ENCODE measurements at regions not wholly inside any gene's neighbourhood (a gene's known extent, or its start where the extent isn't known, plus 50 kb on each side); places are given as distances from the start of the nearest gene placed in this dataset.
"Not testable (repeated sequence)": the region's sequence is repeated elsewhere in the genome, so short reads cannot be mapped to it uniquely, and the experiment has no call there.

GRCh38 chr1:90864681-90865080, 147.6 kb upstream of the BARHL2 start:
- no peak for DNase-seq (ENCODE audit: insufficient read length)
- TF ChIP-seq POLR2A (IDR thresholded peaks at IDR 0.05; ENCODE audit: low read depth, low read length) = no peak
- no peak for TF ChIP-seq TAF1 (IDR thresholded peaks at IDR 0.05; ENCODE audit: borderline replicate concordance, low read depth, low read length)
- no peak for TF ChIP-seq POLR2AphosphoS5 (IDR thresholded peaks at IDR 0.05; ENCODE audit: low read depth, low read length)
- FAIRE-seq = no peak

GRCh38 chr1:90862782-90863181, 145.7 kb upstream of the BARHL2 start:
- no peak for DNase-seq (ENCODE audit: insufficient read length)
- no peak for FAIRE-seq
- no peak for TF ChIP-seq POLR2A (IDR thresholded peaks at IDR 0.05; ENCODE audit: low read depth, low read length)
- TF ChIP-seq TAF1 (IDR thresholded peaks at IDR 0.05; ENCODE audit: borderline replicate concordance, low read depth, low read length) = no peak
- TF ChIP-seq POLR2AphosphoS5 (IDR thresholded peaks at IDR 0.05; ENCODE audit: low read depth, low read length) = no peak

- FAIRE-seq; DNase-seq (ENCODE audit: insufficient read length): not testable (repeated sequence)
Measured at GRCh38 chr1:90861421-90861820, 144.3 kb upstream of the BARHL2 start.

- no peak for TF ChIP-seq POLR2AphosphoS5 (IDR thresholded peaks at IDR 0.05; ENCODE audit: low read depth, low read length)
- FAIRE-seq (no peak), DNase-seq (ENCODE audit: insufficient read length) (no peak)
Measured at GRCh38 chr1:90856463-90857007, 139.4 kb upstream of the BARHL2 start.

GRCh38 chr1:90854397-90854924, 137.4 kb upstream of the BARHL2 start:
- FAIRE-seq = no peak
- no peak for DNase-seq (ENCODE audit: insufficient read length)
- TF ChIP-seq POLR2A (IDR thresholded peaks at IDR 0.05; ENCODE audit: low read depth, low read length) (no peak), POLR2AphosphoS5 (IDR thresholded peaks at IDR 0.05; ENCODE audit: low read depth, low read length) (no peak), TAF1 (IDR thresholded peaks at IDR 0.05; ENCODE audit: borderline replicate concordance, low read depth, low read length) (no peak)

- FAIRE-seq (peak; percentile 78), DNase-seq (ENCODE audit: insufficient read length) (no peak)
- no peak for TF ChIP-seq TAF1 (IDR thresholded peaks at IDR 0.05; ENCODE audit: borderline replicate concordance, low read depth, low read length)
- TF ChIP-seq POLR2AphosphoS5 (IDR thresholded peaks at IDR 0.05; ENCODE audit: low read depth, low read length) = no peak
- no peak for TF ChIP-seq POLR2A (IDR thresholded peaks at IDR 0.05; ENCODE audit: low read depth, low read length)
Measured at GRCh38 chr1:90851711-90852050, 134.6 kb upstream of the BARHL2 start.

GRCh38 chr1:90850898-90851710, 134.0 kb upstream of the BARHL2 start:
- FAIRE-seq = no peak
- DNase-seq (ENCODE audit: insufficient read length) = peak; percentile 71
- TF ChIP-seq POLR2AphosphoS5 (IDR thresholded peaks at IDR 0.05; ENCODE audit: low read depth, low read length) (no peak), POLR2A (IDR thresholded peaks at IDR 0.05; ENCODE audit: low read depth, low read length) (no peak), TAF1 (IDR thresholded peaks at IDR 0.05; ENCODE audit: borderline replicate concordance, low read depth, low read length) (no peak)

- TF ChIP-seq POLR2AphosphoS5 (IDR thresholded peaks at IDR 0.05; ENCODE audit: low read depth, low read length) (no peak), POLR2A (IDR thresholded peaks at IDR 0.05; ENCODE audit: low read depth, low read length) (no peak), TAF1 (IDR thresholded peaks at IDR 0.05; ENCODE audit: borderline replicate concordance, low read depth, low read length) (no peak)
- FAIRE-seq = no peak
- DNase-seq (ENCODE audit: insufficient read length) = no peak
Measured at GRCh38 chr1:90850181-90850897, 133.2 kb upstream of the BARHL2 start.

- no peak for TF ChIP-seq TAF1 (IDR thresholded peaks at IDR 0.05; ENCODE audit: borderline replicate concordance, low read depth, low read length)
- no peak for TF ChIP-seq POLR2AphosphoS5 (IDR thresholded peaks at IDR 0.05; ENCODE audit: low read depth, low read length)
- TF ChIP-seq POLR2A (IDR thresholded peaks at IDR 0.05; ENCODE audit: low read depth, low read length) = no peak
- FAIRE-seq (no peak), DNase-seq (ENCODE audit: insufficient read length) (no peak)
Measured at GRCh38 chr1:90841473-90841872, 124.4 kb upstream of the BARHL2 start.

- FAIRE-seq = no peak
- no peak for TF ChIP-seq POLR2AphosphoS5 (IDR thresholded peaks at IDR 0.05; ENCODE audit: low read depth, low read length)
- TF ChIP-seq POLR2A (IDR thresholded peaks at IDR 0.05; ENCODE audit: low read depth, low read length) = no peak
- TF ChIP-seq TAF1 (IDR thresholded peaks at IDR 0.05; ENCODE audit: borderline replicate concordance, low read depth, low read length) = no peak
- no peak for DNase-seq (ENCODE audit: insufficient read length)
Measured at GRCh38 chr1:90840352-90840751, 123.2 kb upstream of the BARHL2 start.

GRCh38 chr1:90839323-90839722, 122.2 kb upstream of the BARHL2 start:
- TF ChIP-seq TAF1 (IDR thresholded peaks at IDR 0.05; ENCODE audit: borderline replicate concordance, low read depth, low read length) (no peak), POLR2AphosphoS5 (IDR thresholded peaks at IDR 0.05; ENCODE audit: low read depth, low read length) (no peak), POLR2A (IDR thresholded peaks at IDR 0.05; ENCODE audit: low read depth, low read length) (no peak)
- DNase-seq (ENCODE audit: insufficient read length) = no peak
- FAIRE-seq = no peak

GRCh38 chr1:90838720-90839119, 121.6 kb upstream of the BARHL2 start:
- no peak for DNase-seq (ENCODE audit: insufficient read length)
- TF ChIP-seq POLR2AphosphoS5 (IDR thresholded peaks at IDR 0.05; ENCODE audit: low read depth, low read length) (no peak), TAF1 (IDR thresholded peaks at IDR 0.05; ENCODE audit: borderline replicate concordance, low read depth, low read length) (no peak), POLR2A (IDR thresholded peaks at IDR 0.05; ENCODE audit: low read depth, low read length) (no peak)
- no peak for FAIRE-seq
